ENCODE measurements at regions not wholly inside any gene's neighbourhood (a gene's known extent, or its start where the extent isn't known, plus 50 kb on each side); places are given as distances from the start of the nearest gene placed in this dataset.

DNA sequence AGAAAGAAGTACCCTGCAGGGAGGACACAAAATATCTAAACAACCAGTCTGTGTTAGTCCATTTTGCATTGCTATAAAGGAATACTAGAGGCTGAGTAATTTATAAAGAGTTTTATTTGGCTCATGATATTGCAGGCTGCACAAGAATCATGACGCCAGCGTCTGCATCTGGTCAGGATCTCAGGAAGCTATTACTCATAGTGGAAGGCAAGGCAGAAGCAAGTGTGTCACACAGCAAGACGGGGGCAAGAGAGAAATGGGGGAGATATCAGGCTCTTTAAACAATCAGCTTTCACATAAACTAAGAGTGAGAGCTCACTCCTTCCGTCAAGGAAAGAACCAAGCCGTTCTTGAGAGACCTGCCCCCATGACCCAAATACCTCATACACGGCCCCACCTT, 614.8 kb downstream of the ZIC1 start:
- TF ChIP-seq ZNF384 (IDR thresholded peaks at IDR 0.05) (no peak), ELF4 (IDR thresholded peaks at IDR 0.05) (no peak), NFRKB (IDR thresholded peaks at IDR 0.05) (no peak), HDGF (IDR thresholded peaks at IDR 0.05; ENCODE audit: borderline replicate concordance) (no peak), SUZ12 (IDR thresholded peaks at IDR 0.05) (no peak), FOXA1 (IDR thresholded peaks at IDR 0.05) (no peak), FOXK2 (IDR thresholded peaks at IDR 0.05) (no peak), SP1 (IDR thresholded peaks at IDR 0.05) (no peak), CTBP1 (IDR thresholded peaks at IDR 0.05; ENCODE audit: borderline replicate concordance) (no peak), L3MBTL2 (conservative IDR thresholded peaks at IDR 0.05) (no peak)
- TF ChIP-seq, protein P1, sequence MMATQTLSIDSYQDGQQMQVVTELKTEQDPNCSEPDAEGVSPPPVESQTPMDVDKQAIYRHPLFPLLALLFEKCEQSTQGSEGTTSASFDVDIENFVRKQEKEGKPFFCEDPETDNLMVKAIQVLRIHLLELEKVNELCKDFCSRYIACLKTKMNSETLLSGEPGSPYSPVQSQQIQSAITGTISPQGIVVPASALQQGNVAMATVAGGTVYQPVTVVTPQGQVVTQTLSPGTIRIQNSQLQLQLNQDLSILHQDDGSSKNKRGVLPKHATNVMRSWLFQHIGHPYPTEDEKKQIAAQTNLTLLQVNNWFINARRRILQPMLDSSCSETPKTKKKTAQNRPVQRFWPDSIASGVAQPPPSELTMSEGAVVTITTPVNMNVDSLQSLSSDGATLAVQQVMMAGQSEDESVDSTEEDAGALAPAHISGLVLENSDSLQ (IDR thresholded peaks at IDR 0.05), result no peak

All from HEK293T (cell line).